Uterus (tissue), 3 donors: ENCODE measurements at regions not wholly inside any gene's neighbourhood (a gene's known extent, or its start where the extent isn't known, plus 50 kb on each side); places are given as distances from the start of the nearest gene placed in this dataset.

Experiments used
- DNase-seq, 2 donors: peaks; one replicate each; pipeline ENCODE4 v3.0.0-alpha.2; 2019 to 2020
- H3K27ac ChIP-seq, 2 donors: fragments of 200-600 bp; sonication (generic); 1 replicate in 1 of 2; 2 replicates in 1 of 2; pipeline ENCODE4 v1.5.1; 2016 to 2018
- H3K27me3 ChIP-seq, 2 donors: fragments of 200-600 bp; sonication (generic); one replicate each; pipeline ENCODE4 v1.5.1; 2018 to 2019; ENCODE audit warnings: control low read depth in 1 of 2
- H3K36me3 ChIP-seq, 2 donors: fragments of 200-600 bp; sonication (generic); one replicate each; pipeline ENCODE4 v1.5.1; 2019; ENCODE audit warnings: control low read depth in 1 of 2
- H3K4me1 ChIP-seq, 2 donors: fragments of 200-600 bp; sonication (generic); one replicate each; pipeline ENCODE4 v1.5.1; 2018 to 2019; ENCODE audit warnings: control low read depth in 1 of 2
- H3K4me3 ChIP-seq, 2 donors: fragments of 200-600 bp; sonication (generic); 1 replicate in 1 of 2; 2 replicates in 1 of 2; pipeline ENCODE4 v1.5.1; 2018 to 2019; ENCODE audit warnings: mild to moderate bottlenecking in 1 of 2
- H3K9me3 ChIP-seq, 2 donors: fragments of 200-600 bp; sonication (generic); one replicate each; pipeline ENCODE4 v1.5.1; 2019; ENCODE audit warnings: control low read depth in 1 of 2
- CTCF ChIP-seq, 4 experiments: fragments of 200-600 bp in 2 of 4; fragments of 450-650 bp in 2 of 4; sonication (generic) in 2 of 4; IDR thresholded peaks; one replicate each; pipeline ENCODE4 v1.5.1; 2016 to 2019; ENCODE audit warnings: antibody characterized with exemption in 4 of 4, mild to moderate bottlenecking in 2 of 4, moderate library complexity in 1 of 4
- POLR2A ChIP-seq, 2 donors: fragments of 450-650 bp; IDR thresholded peaks; one replicate each; pipeline ENCODE4 v1.6.1; 2016; ENCODE audit warnings: antibody characterized with exemption in 2 of 2, mild to moderate bottlenecking in 1 of 2, moderate library complexity in 1 of 2
- intact Hi-C: fragments of 100-400 bp; cut with DNase I; formaldehyde crosslinking; loops from one replicate; pipeline ENCODE4 v1.15.1; 2023; ENCODE audit warnings: low total_unique reads
- donor health status: DM: yes; HTN: yes; CAD: no.

GRCh38 chr18:76113101-76113500 lies 381.9 kb downstream of the ZNF516 start:
- Histone ChIP-seq H3K27me3 (no peaks in the 10 kb centered on the region), H3K4me3 (no peak overlapping the region), H3K27ac (no peak overlapping the region), H3K36me3 (no peaks in the 10 kb centered on the region), H3K9me3 (no peaks in the 10 kb centered on the region), H3K4me1 (no peaks in the 10 kb centered on the region)
- DNase-seq = no peak
- intact Hi-C loops = no loop called here
- TF ChIP-seq CTCF (IDR thresholded peaks at IDR 0.05) (no peak), POLR2A (IDR thresholded peaks at IDR 0.05) (no peak)

GRCh38 chr18:76102626-76103025 lies 392.4 kb downstream of the ZNF516 start:
- H3K4me3 ChIP-seq = no peak overlapping the region
- intact Hi-C loops = no loop called here
- H3K36me3 ChIP-seq = no peaks in the 10 kb centered on the region
- peaks cover 0 to 9% of the 10 kb centered on the region in 2 donors for H3K9me3 ChIP-seq
- no peak overlapping the region for H3K27ac ChIP-seq
- no peak for DNase-seq
- no peaks in the 10 kb centered on the region for H3K4me1 ChIP-seq
- TF ChIP-seq POLR2A (IDR thresholded peaks at IDR 0.05) (no peak), CTCF (IDR thresholded peaks at IDR 0.05) (no peak)
- H3K27me3 ChIP-seq = no peaks in the 10 kb centered on the region

GRCh38 chr18:76102156-76102555 lies 392.9 kb downstream of the ZNF516 start:
- H3K4me3 ChIP-seq = no peak overlapping the region
- TF ChIP-seq POLR2A (IDR thresholded peaks at IDR 0.05) = no peak
- TF ChIP-seq CTCF (IDR thresholded peaks at IDR 0.05) = no peak

GRCh38 chr18:76099931-76100457 lies 395.0 kb downstream of the ZNF516 start:
- no peak overlapping the region for H3K27ac ChIP-seq
- DNase-seq = no peak
- intact Hi-C loops = no loop called here
- no peaks in the 10 kb centered on the region for H3K4me1 ChIP-seq
- H3K4me3 ChIP-seq = no peak overlapping the region
- no peaks in the 10 kb centered on the region for H3K27me3 ChIP-seq
- no peak for TF ChIP-seq CTCF (IDR thresholded peaks at IDR 0.05)
- TF ChIP-seq POLR2A (IDR thresholded peaks at IDR 0.05) = no peak
- H3K36me3 ChIP-seq = no peaks in the 10 kb centered on the region
- H3K9me3 ChIP-seq = peaks cover 0 to 9% of the 10 kb centered on the region in 2 donors

More at GRCh38 chr18:76102156-76102555, 392.9 kb downstream of the ZNF516 start:
- no peak overlapping the region for H3K27ac ChIP-seq
- no peaks in the 10 kb centered on the region for H3K27me3 ChIP-seq
- intact Hi-C loops = no loop called here
- no peaks in the 10 kb centered on the region for H3K36me3 ChIP-seq
- no peaks in the 10 kb centered on the region for H3K4me1 ChIP-seq
- DNase-seq = no peak
- H3K9me3 ChIP-seq = peaks cover 0 to 9% of the 10 kb centered on the region in 2 donors

- intact Hi-C loops = no loop called here
- Histone ChIP-seq H3K27me3 (no peaks in the 10 kb centered on the region), H3K36me3 (no peaks in the 10 kb centered on the region), H3K4me3 (no peak overlapping the region), H3K4me1 (no peaks in the 10 kb centered on the region), H3K27ac (no peak overlapping the region), H3K9me3 (peaks cover 0 to 4% of the 10 kb centered on the region in 2 donors)
- DNase-seq = no peak
- TF ChIP-seq CTCF (IDR thresholded peaks at IDR 0.05) (no peak), POLR2A (IDR thresholded peaks at IDR 0.05) (no peak)
Measured at GRCh38 chr18:76098674-76099411, 396.2 kb downstream of the ZNF516 start.
